Naive thymus-derived CD8-positive, alpha-beta T cell (primary cell): ENCODE measurements at regions not wholly inside any gene's neighbourhood (a gene's known extent, or its start where the extent isn't known, plus 50 kb on each side); places are given as distances from the start of the nearest gene placed in this dataset.
A peak's percentile ranks its signal among the peaks of the same experiment; 100 is the strongest.

Experiments
- ATAC-seq, 2 donors: fragments of 150-1000 bp; cut with Tn5 transposase in 1 of 2; sonication (Bioruptor Pico), chemical (Tn5 transposase) in 1 of 2; 1 replicate in 1 of 2; 2 replicates in 1 of 2; pipeline ENCODE4 v1.10.0; 2021; ENCODE audit warnings: mild to moderate bottlenecking in 2 of 2, moderate library complexity in 2 of 2
- POLR2A ChIA-PET: fragments of 350-600 bp; sonication (Branson Sonifier 250); formaldehyde crosslinking; loops from one replicate; lab custom pipeline; 2021; ENCODE audit warnings: antibody characterized with exemption; lab: Charles Lee
- DNase-seq, 10 donors: peaks; one replicate each; pipeline versions ENCODE4 v3.0.0 to v3.0.0-alpha.2; 2020 to 2022
- H3K27ac Mint-ChIP-seq, 10 donors: one replicate each; pipeline ENCODE4 v1.8.0; 2020 to 2022; ENCODE audit warnings: mild to moderate bottlenecking in 10 of 10, mixed read lengths in 10 of 10, moderate library complexity in 4 of 10, inconsistent platforms in 1 of 10
- H3K27me3 Mint-ChIP-seq, 5 donors: one replicate each; pipeline ENCODE4 v1.8.0; 2021 to 2022; ENCODE audit warnings: mixed read lengths in 5 of 5
- H3K36me3 Mint-ChIP-seq, 3 donors: one replicate each; pipeline ENCODE4 v1.8.0; 2020 to 2022; ENCODE audit warnings: mixed read lengths in 3 of 3, mild to moderate bottlenecking in 2 of 3, inconsistent platforms in 1 of 3
- H3K4me1 Mint-ChIP-seq, 4 donors: one replicate each; pipeline ENCODE4 v1.8.0; 2021 to 2022; ENCODE audit warnings: mixed read lengths in 4 of 4
- H3K4me3 Mint-ChIP-seq, 10 donors: one replicate each; pipeline ENCODE4 v1.8.0; 2020 to 2022; ENCODE audit warnings: mild to moderate bottlenecking in 10 of 10, mixed read lengths in 10 of 10, moderate library complexity in 6 of 10, inconsistent platforms in 1 of 10
- H3K9me3 Mint-ChIP-seq, 9 donors: one replicate each; pipeline ENCODE4 v1.8.0; 2020 to 2022; ENCODE audit warnings: mixed read lengths in 9 of 9, mild to moderate bottlenecking in 3 of 9, inconsistent platforms in 1 of 9, moderate library complexity in 1 of 9

DNA sequence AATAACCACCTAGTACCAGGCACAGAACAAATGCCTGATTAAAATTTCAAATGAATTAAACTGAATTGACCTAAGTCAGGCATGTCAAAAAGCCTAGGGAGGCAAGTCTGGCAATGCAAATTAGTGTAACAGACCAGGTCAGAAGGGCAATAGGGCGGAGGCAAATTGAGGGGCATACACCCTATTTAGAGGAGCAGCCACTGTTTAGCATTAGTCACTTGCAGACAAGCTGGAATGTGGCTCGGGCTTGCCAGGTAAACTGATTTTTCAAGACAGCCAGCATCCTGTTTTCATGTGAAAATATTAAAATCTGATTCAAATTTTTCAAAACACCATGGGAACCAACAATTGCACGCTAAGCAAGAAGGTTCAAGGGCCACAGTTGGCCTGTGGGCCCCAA is 160.3 kb downstream of the EN1 start:
- DNase-seq: no peak
- Mint-ChIP-seq H3K4me1 (no peaks in the 10 kb centered on the region), H3K4me3 (no peak overlapping the region), H3K9me3 (peaks cover 0 to 22% (median 6%) of the 10 kb centered on the region in 9 donors), H3K27me3 (peaks cover 2 to 42% (median 16%) of the 10 kb centered on the region in 5 donors), H3K27ac (no peak overlapping the region), H3K36me3 (no peaks in the 10 kb centered on the region)
- POLR2A ChIA-PET: no interaction called here
- no peak for ATAC-seq

DNA sequence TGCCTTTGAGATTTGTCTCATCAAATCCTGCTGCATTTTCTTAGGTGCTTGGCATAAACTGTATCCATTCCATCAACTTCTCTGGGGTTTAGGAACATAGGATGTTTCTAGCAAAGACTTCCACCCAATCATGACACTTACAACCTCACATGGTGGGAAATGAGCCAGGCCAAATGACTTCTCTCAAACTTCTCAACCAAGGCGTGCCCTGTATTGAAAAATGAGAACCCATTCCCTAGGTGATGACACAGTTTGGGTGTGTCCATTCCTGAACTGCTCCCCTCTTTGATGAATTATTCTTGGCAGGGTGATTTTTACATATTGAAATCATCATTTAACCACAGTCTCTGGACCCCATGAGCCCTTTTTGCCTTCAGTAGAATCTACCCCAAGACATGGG is 161.1 kb downstream of the EN1 start:
- Mint-ChIP-seq H3K36me3 (no peaks in the 10 kb centered on the region), H3K9me3 (peaks cover 0 to 19% (median 4%) of the 10 kb centered on the region in 9 donors), H3K27ac (no peak overlapping the region), H3K4me1 (no peaks in the 10 kb centered on the region), H3K27me3 (peaks cover 0 to 34% (median 13%) of the 10 kb centered on the region in 5 donors), H3K4me3 (no peak overlapping the region)
- POLR2A ChIA-PET: no interaction called here
- DNase-seq (no peak), ATAC-seq (no peak)

DNA sequence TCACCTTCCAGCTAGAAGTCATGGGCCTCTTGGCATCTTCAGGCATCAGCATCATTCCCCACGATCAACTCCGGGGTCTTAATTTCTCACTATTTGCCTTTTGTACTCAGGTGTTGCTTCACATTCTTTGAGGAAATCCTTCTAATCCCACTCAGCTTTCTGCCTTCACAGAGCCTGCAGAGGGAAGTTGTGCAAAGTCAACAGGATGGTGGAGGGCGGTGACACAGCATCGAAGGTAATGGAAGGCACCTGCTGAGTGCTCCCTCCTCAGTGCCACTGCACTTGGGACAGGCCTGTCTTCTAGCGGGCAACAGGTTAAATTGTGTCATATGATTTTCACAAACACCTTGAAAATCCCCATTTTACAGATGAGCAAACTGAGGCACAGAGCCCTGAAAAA is 164.0 kb downstream of the EN1 start:
- ATAC-seq (no peak), DNase-seq (no peak)
- Mint-ChIP-seq H3K27me3 (peaks cover 0 to 33% (median 14%) of the 10 kb centered on the region in 5 donors), H3K4me3 (no peak overlapping the region), H3K36me3 (no peaks in the 10 kb centered on the region), H3K4me1 (no peaks in the 10 kb centered on the region), H3K9me3 (peaks cover 0 to 3% (median 0%) of the 10 kb centered on the region in 9 donors), H3K27ac (no peak overlapping the region)
- POLR2A ChIA-PET: interaction anchor here (0.6 kb wide), 2 partner anchors 14 to 86 kb away, joined by 3 to 4 read pairs; no protein-coding TSS in a partner anchor

DNA sequence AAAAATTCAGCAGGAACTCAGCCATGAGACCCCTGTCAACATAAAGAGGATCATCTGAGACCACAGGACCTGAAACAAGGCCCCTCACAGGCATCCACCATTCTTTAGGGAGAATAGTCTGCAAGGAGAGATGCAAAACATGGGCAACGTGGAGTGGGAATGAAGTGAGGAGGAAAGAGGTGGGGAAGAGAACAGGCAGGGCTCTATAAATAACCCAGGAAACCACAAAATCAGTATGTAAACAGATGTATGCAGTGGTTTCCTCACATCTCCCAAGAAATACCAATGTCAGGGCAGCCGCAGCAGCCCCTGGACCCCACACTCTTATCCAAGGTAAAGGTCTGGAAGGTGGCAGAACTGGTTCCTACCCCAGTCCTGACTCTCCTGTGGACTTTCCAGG is 168.5 kb downstream of the EN1 start:
- Mint-ChIP-seq H3K4me3 (no peak overlapping the region), H3K9me3 (peaks cover 0 to 2% (median 0%) of the 10 kb centered on the region in 9 donors), H3K27ac (peak overlapping the region in 1 of 10 donors; percentile 4), H3K4me1 (no peaks in the 10 kb centered on the region), H3K36me3 (no peaks in the 10 kb centered on the region), H3K27me3 (peaks cover 0 to 38% (median 11%) of the 10 kb centered on the region in 5 donors)
- DNase-seq (no peak), ATAC-seq (no peak)
- POLR2A ChIA-PET: no interaction called here

DNA sequence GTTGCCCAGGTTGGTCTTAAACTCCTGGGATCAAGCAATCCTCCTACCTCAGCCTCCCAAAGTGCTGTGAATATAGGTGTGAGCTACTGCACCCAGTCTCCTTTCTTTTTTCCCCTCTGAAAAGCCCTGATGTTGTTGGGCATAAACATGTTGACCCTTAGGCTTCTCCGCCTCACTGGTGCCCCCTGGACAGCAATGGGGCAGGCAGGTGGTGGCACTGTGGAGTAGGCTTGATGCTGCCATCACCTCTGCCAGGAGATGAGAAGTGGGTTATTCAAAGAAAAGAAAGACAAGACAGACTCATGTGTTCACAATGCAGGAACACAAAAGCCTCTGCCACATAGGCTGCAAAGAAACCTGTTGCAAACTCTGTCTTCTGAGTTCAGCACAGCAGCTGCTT is 169.9 kb downstream of the EN1 start:
- no peaks in the 10 kb centered on the region for H3K4me1 Mint-ChIP-seq
- POLR2A ChIA-PET: no interaction called here
- peaks cover 0 to 29% (median 7%) of the 10 kb centered on the region in 5 donors for H3K27me3 Mint-ChIP-seq
- no peak for DNase-seq
- ATAC-seq: no peak
- H3K4me3 Mint-ChIP-seq: no peak overlapping the region
- no peak overlapping the region for H3K27ac Mint-ChIP-seq
- H3K9me3 Mint-ChIP-seq: no peaks in the 10 kb centered on the region
- H3K36me3 Mint-ChIP-seq: no peaks in the 10 kb centered on the region

DNA sequence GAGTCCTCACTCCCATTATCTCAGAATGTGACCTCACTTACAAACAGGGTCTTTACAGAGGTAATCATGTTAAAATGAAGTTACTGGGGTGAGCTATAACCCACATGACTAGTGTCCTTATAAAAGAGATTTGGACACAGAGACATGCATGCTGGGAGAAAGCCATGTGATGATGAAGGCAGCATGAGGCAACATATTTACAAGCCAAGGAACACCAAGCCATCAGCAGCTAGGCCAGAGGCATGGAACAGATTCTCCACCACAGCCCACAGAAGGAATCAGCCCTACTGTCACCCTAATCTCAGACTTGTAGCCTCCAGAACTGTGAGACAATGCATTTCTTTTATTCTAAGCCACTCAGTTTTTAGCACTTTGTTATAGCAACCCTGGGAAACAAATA is 171.9 kb downstream of the EN1 start:
- Mint-ChIP-seq H3K27me3 (peaks cover 0 to 18% (median 2%) of the 10 kb centered on the region in 5 donors), H3K27ac (no peak overlapping the region), H3K9me3 (no peaks in the 10 kb centered on the region), H3K36me3 (no peaks in the 10 kb centered on the region), H3K4me1 (no peaks in the 10 kb centered on the region), H3K4me3 (no peak overlapping the region)
- DNase-seq (no peak), ATAC-seq (no peak)
- POLR2A ChIA-PET: no interaction called here

GRCh38 chr2:118672571-118673158 is 174.8 kb downstream of the EN1 start:
- no peak for ATAC-seq
- Mint-ChIP-seq H3K27me3 (peaks cover 0 to 11% (median 0%) of the 10 kb centered on the region in 5 donors), H3K27ac (no peak overlapping the region), H3K36me3 (no peaks in the 10 kb centered on the region), H3K9me3 (no peaks in the 10 kb centered on the region), H3K4me3 (no peak overlapping the region), H3K4me1 (no peaks in the 10 kb centered on the region)
- no peak for DNase-seq
- POLR2A ChIA-PET: no interaction called here

DNA sequence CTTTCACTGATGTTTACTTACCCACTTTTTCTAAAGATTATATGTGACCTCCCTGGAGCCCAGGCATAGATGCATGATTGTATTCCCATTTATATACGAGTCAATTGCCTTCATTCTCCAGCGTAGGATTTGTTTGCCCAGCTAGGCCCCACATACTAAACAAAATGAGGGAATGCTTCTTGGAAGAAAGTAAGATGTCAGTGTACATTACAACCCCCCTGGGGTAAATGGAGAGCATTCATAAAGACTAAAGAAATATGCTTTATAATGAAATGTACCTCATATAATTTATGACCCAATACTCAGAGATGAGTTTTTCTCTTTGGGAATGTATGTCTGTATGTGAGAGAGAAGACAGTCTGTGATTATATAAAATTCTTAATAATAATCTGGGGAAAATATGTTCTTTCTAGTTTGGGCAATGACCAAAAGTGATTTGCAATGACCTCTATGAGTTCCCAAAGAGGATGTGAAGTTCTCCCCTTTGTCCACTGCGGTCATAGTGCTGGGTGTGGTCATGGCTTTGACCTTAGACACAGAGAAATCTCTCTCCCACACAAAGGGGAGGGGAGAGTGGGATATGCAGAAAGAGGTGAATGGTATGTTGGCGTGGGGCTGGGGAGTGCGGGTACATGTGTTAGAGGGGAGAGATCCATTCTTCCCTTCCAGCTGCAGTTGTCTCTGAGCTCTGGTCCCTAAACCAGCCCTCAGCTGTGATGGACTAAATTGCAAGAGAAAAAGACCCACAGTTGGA is 175.6 kb downstream of the EN1 start:
- POLR2A ChIA-PET: no interaction called here
- Mint-ChIP-seq H3K4me1 (no peaks in the 10 kb centered on the region), H3K27ac (no peak overlapping the region), H3K36me3 (no peaks in the 10 kb centered on the region), H3K9me3 (no peaks in the 10 kb centered on the region), H3K4me3 (no peak overlapping the region), H3K27me3 (peaks cover 0 to 11% (median 0%) of the 10 kb centered on the region in 5 donors)
- DNase-seq (no peak), ATAC-seq (no peak)

- POLR2A ChIA-PET: no interaction called here
- Mint-ChIP-seq H3K36me3 (no peaks in the 10 kb centered on the region), H3K27me3 (peaks cover 0 to 12% (median 3%) of the 10 kb centered on the region in 5 donors), H3K27ac (no peak overlapping the region), H3K4me1 (no peaks in the 10 kb centered on the region), H3K4me3 (no peak overlapping the region), H3K9me3 (no peaks in the 10 kb centered on the region)
- ATAC-seq (no peak), DNase-seq (no peak)
Observed at GRCh38 chr2:118670838-118671237, 176.6 kb downstream of the EN1 start.

DNA sequence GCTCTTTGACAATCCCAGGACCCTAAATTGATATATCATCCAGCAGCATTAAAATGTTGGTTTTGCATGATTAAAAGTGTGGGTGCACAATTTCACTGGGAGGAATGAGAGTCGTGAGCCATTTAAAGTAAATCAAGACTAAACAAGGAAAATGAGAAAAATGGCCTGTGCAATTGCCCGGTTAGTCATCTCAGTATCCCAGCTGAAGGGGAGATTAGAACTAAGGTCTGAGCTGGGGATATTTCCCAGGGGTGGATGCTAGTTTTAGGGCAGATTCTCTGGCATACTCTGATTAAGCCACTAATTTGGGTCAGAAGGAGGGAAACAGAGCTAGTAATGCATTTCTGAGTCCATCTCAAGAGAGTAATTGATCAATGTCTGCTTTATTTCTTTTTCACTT is 177.2 kb downstream of the EN1 start:
- Mint-ChIP-seq H3K36me3 (no peaks in the 10 kb centered on the region), H3K4me1 (no peaks in the 10 kb centered on the region), H3K4me3 (no peak overlapping the region), H3K27me3 (peaks cover 1 to 18% (median 4%) of the 10 kb centered on the region in 5 donors), H3K27ac (no peak overlapping the region), H3K9me3 (peaks cover 0 to 4% (median 0%) of the 10 kb centered on the region in 9 donors)
- no peak for DNase-seq
- POLR2A ChIA-PET: interaction anchor here (0.5 kb wide), 1 partner anchor 14 kb away, joined by 3 read pairs; no protein-coding TSS in a partner anchor
- ATAC-seq: no peak

GRCh38 chr2:118669654-118670053 is 177.8 kb downstream of the EN1 start:
- DNase-seq (no peak), ATAC-seq (no peak)
- no peaks in the 10 kb centered on the region for H3K36me3 Mint-ChIP-seq
- peaks cover 0 to 4% (median 0%) of the 10 kb centered on the region in 9 donors for H3K9me3 Mint-ChIP-seq
- POLR2A ChIA-PET: interaction anchor here (0.5 kb wide), 1 partner anchor 14 kb away, joined by 3 read pairs; no protein-coding TSS in a partner anchor
- H3K27me3 Mint-ChIP-seq: peaks cover 1 to 21% (median 4%) of the 10 kb centered on the region in 5 donors
- H3K4me1 Mint-ChIP-seq: no peaks in the 10 kb centered on the region
- H3K27ac Mint-ChIP-seq: no peak overlapping the region
- H3K4me3 Mint-ChIP-seq: no peak overlapping the region

DNA sequence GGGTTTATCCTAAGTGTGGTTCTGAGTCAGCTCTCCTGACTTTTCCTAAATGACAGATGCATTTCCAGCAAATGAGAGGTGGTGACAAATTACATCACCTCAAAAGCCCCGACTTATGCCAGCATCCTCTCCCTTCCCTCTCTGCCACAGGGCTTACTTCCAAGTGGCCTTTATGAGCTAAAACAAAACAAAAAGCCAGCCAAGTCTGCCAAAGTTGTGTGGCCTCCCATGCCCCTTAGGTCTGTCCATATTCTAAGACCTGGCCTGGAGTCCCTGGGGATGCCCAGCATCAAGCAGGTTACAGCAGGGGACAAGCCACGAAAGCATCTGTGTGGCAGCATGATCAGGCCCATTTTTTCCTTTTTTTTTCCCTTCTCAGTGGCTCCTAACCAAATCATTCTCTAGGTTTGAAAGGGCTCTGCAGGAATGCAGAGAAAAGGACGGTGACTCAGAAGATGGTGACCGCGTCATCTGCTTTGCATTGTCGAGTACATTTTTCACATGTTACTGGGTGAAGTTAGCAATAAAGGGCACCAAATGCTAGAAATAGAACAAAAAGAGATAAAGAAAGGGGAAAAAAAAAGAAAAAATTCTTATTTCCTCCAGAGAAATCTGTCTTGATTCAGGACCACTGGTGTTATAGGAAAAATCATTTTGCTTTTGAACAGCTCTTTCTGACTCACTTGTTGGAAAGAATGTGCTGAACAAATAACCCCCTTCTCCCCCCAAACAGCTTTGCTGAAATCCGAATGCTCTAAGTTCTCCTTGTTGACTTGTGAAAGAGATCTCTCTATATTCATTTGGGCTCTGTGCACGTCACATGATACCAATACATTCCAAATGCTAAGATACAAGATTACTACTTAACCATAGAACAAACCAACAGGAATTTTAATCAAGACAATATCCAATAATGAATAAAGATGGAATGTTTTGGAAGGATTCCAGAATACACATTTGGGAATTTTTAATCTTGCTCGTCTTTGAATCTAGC is 178.7 kb downstream of the EN1 start:
- Mint-ChIP-seq H3K27me3 (peaks cover 1 to 21% (median 4%) of the 10 kb centered on the region in 5 donors), H3K4me1 (no peaks in the 10 kb centered on the region), H3K36me3 (no peaks in the 10 kb centered on the region), H3K27ac (no peak overlapping the region), H3K4me3 (no peak overlapping the region), H3K9me3 (peaks cover 0 to 4% (median 0%) of the 10 kb centered on the region in 9 donors)
- no peak for ATAC-seq
- DNase-seq: no peak
- POLR2A ChIA-PET: no interaction called here
